NCI-H748 (cell line): ENCODE measurements at regions not wholly inside any gene's neighbourhood (a gene's known extent, or its start where the extent isn't known, plus 50 kb on each side); places are given as distances from the start of the nearest gene placed in this dataset.

ENCODE experiments used
- DNase-seq: peaks from one replicate; lab custom pipeline; 2025; ENCODE audit not compliant: unreplicated experiment; lab: John Stamatoyannopoulos, UW

GRCh38 chr17:62913991-62914570 is 52.0 kb upstream of the TANC2 start:
- DNase-seq, result no peak

GRCh38 chr17:62912363-62912762 is 53.7 kb upstream of the TANC2 start:
- DNase-seq, result no peak

- DNase-seq, result no peak
These were observed 54.9 kb upstream of the TANC2 start for GRCh38 chr17:62911114-62911513.

GRCh38 chr17:62910277-62910676 is 55.8 kb upstream of the TANC2 start:
- DNase-seq, result no peak

- no peak for DNase-seq
These were observed 58.1 kb upstream of the TANC2 start for GRCh38 chr17:62907961-62908360.

- DNase-seq, result no peak
These were observed 59.2 kb upstream of the TANC2 start for GRCh38 chr17:62906881-62907280.

- DNase-seq, result no peak
These were observed 60.8 kb upstream of the TANC2 start for GRCh38 chr17:62905233-62905632.

- DNase-seq, result peak; percentile 61
These were observed 63.4 kb upstream of the TANC2 start for GRCh38 chr17:62902531-62903220.

GRCh38 chr17:62901544-62901943 is 64.5 kb upstream of the TANC2 start:
- no peak for DNase-seq

- no peak for DNase-seq
These were observed 65.9 kb upstream of the TANC2 start for GRCh38 chr17:62900096-62900495.

- no peak for DNase-seq
These were observed 66.7 kb upstream of the TANC2 start for GRCh38 chr17:62899361-62899760.

GRCh38 chr17:62898239-62898864 is 67.7 kb upstream of the TANC2 start:
- DNase-seq, result no peak

GRCh38 chr17:62897706-62898105 is 68.3 kb upstream of the TANC2 start:
- DNase-seq, result no peak

- DNase-seq, result no peak
These were observed 70.4 kb upstream of the TANC2 start for GRCh38 chr17:62895320-62896301.

- DNase-seq, result no peak
These were observed 73.1 kb upstream of the TANC2 start for GRCh38 chr17:62892870-62893338.

- peak; percentile 58 for DNase-seq
These were observed 73.9 kb upstream of the TANC2 start for GRCh38 chr17:62892061-62892675.

- DNase-seq, result peak; percentile 66
These were observed 74.4 kb upstream of the TANC2 start for GRCh38 chr17:62891659-62892058.

GRCh38 chr17:62888765-62889164 is 77.3 kb upstream of the TANC2 start:
- DNase-seq, result no peak

GRCh38 chr17:62888148-62888547 is 77.9 kb upstream of the TANC2 start:
- no peak for DNase-seq

- no peak for DNase-seq
These were observed 78.6 kb upstream of the TANC2 start for GRCh38 chr17:62887437-62887836.

- no peak for DNase-seq
These were observed 76.7 kb upstream of the MARCHF10 start for GRCh38 chr17:62884781-62885180.
